HK-2 (cell line): ENCODE measurements at regions not wholly inside any gene's neighbourhood (a gene's known extent, or its start where the extent isn't known, plus 50 kb on each side); places are given as distances from the start of the nearest gene placed in this dataset.

ENCODE experiments used
- DNase-seq: peaks from one replicate; pipeline ENCODE4 v3.0.0-alpha.2; 2018; ENCODE audit not compliant: unreplicated experiment

- peak; percentile 28 for DNase-seq
Measured at GRCh38 chr12:66066137-66066928, 64.2 kb downstream of the LLPH start.

GRCh38 chr12:66065641-66066136 lies 64.9 kb downstream of the LLPH start:
- no peak for DNase-seq

- no peak for DNase-seq
Measured at GRCh38 chr12:66065150-66065549, 65.4 kb downstream of the LLPH start.

- no peak for DNase-seq
Measured at GRCh38 chr12:66063916-66064315, 66.6 kb downstream of the LLPH start.

- DNase-seq = no peak
Measured at GRCh38 chr12:66062290-66062625, 68.3 kb downstream of the LLPH start.

- DNase-seq = no peak
Measured at GRCh38 chr12:66061557-66062289, 68.8 kb downstream of the LLPH start.

GRCh38 chr12:66061076-66061475 lies 69.5 kb downstream of the LLPH start:
- no peak for DNase-seq

GRCh38 chr12:66060163-66060907 lies 70.2 kb downstream of the LLPH start:
- DNase-seq = no peak

GRCh38 chr12:66059666-66060065 lies 70.9 kb downstream of the LLPH start:
- no peak for DNase-seq

GRCh38 chr12:66058554-66058953 lies 72.0 kb downstream of the LLPH start:
- no peak for DNase-seq

- no peak for DNase-seq
Measured at GRCh38 chr12:66055837-66056319, 74.7 kb downstream of the LLPH start.

GRCh38 chr12:66052988-66053615 lies 77.4 kb downstream of the LLPH start:
- no peak for DNase-seq

- DNase-seq = no peak
Measured at GRCh38 chr12:66051361-66051760, 79.2 kb downstream of the LLPH start.

- no peak for DNase-seq
Measured at GRCh38 chr12:66050610-66051009, 79.9 kb downstream of the LLPH start.

GRCh38 chr12:66050283-66050576 lies 80.3 kb downstream of the LLPH start:
- DNase-seq = no peak

GRCh38 chr12:66049538-66050282 lies 80.8 kb downstream of the LLPH start:
- no peak for DNase-seq

- no peak for DNase-seq
Measured at GRCh38 chr12:66048835-66049537, 81.6 kb downstream of the LLPH start.

- no peak for DNase-seq
Measured at GRCh38 chr12:66048218-66048834, 82.2 kb downstream of the LLPH start.

GRCh38 chr12:66047411-66048021 lies 83.0 kb downstream of the LLPH start:
- no peak for DNase-seq

- DNase-seq = no peak
Measured at GRCh38 chr12:66045506-66045905, 85.0 kb downstream of the LLPH start.
